Neural crest cell (in vitro differentiated cells): ENCODE measurements at regions not wholly inside any gene's neighbourhood (a gene's known extent, or its start where the extent isn't known, plus 50 kb on each side); places are given as distances from the start of the nearest gene placed in this dataset.

Source experiments
- DNase-seq: peaks from one replicate; pipeline ENCODE4 v3.0.0; 2021; ENCODE audit warnings: low read depth, mixed read lengths, low spot score
- H3K27ac Mint-ChIP-seq: one replicate; pipeline ENCODE4 v1.8.0; 2021; ENCODE audit warnings: mild to moderate bottlenecking, mixed read lengths; ENCODE audit not compliant: unreplicated experiment
- H3K27me3 Mint-ChIP-seq: 2 replicates; pipeline ENCODE4 v1.8.0; 2021; ENCODE audit warnings: low read depth, mild to moderate bottlenecking, mixed read lengths
- H3K36me3 Mint-ChIP-seq: 2 replicates; pipeline ENCODE4 v1.8.0; 2021; ENCODE audit warnings: low read depth, mild to moderate bottlenecking, mixed read lengths
- H3K4me1 Mint-ChIP-seq: 2 replicates; pipeline ENCODE4 v1.8.0; 2021; ENCODE audit warnings: mixed read lengths
- H3K4me3 Mint-ChIP-seq: one replicate; pipeline ENCODE4 v1.8.0; 2021; ENCODE audit warnings: mild to moderate bottlenecking, mixed read lengths
- H3K9me3 Mint-ChIP-seq: 2 replicates; pipeline ENCODE4 v1.8.0; 2021; ENCODE audit warnings: mixed read lengths
- TF ChIP-seq, protein P1 (sequence below): fragments of 200-600 bp; sonication (generic); conservative IDR thresholded peaks from 2 replicates; pipeline ENCODE4 v1.5.0; 2021; ENCODE audit warnings: antibody characterized with exemption, mild to moderate bottlenecking

DNA sequence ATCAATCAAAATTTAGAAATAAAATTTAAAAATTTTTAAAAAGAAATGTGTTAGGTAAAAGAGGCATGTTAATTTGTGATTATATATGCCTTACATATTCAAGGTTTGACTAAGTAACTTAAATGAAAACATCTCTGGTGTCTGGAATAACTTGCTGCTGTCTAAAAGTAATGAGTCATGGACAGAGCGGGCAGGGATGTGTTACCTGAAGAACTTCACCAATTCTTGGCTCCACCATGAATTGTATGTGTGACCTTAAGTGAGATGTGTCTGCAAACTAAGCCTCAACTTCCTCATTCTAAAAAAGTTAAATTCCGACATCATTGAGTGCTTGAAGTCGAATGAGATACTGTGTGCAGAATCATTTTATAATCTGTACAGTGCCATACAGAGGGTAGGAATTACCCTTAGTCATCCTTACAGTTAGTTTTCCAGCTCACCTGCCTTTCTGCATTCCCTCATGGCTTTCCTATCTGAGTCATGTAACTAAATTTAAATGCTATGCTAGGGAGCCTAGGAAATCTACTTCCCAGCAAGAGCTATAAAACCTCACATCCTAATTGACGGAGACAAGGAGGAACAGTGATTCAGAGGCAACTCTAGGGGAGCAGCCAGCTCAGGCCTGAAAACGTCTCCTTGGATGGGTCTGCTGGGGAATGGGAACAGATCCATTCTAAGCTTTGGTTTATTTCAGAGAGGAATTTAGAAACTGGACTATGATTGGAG, 100.7 kb upstream of the TSPAN2 start:
- H3K4me1 Mint-ChIP-seq: peaks cover 5% of the 10 kb centered on the region
- TF ChIP-seq, protein P1, sequence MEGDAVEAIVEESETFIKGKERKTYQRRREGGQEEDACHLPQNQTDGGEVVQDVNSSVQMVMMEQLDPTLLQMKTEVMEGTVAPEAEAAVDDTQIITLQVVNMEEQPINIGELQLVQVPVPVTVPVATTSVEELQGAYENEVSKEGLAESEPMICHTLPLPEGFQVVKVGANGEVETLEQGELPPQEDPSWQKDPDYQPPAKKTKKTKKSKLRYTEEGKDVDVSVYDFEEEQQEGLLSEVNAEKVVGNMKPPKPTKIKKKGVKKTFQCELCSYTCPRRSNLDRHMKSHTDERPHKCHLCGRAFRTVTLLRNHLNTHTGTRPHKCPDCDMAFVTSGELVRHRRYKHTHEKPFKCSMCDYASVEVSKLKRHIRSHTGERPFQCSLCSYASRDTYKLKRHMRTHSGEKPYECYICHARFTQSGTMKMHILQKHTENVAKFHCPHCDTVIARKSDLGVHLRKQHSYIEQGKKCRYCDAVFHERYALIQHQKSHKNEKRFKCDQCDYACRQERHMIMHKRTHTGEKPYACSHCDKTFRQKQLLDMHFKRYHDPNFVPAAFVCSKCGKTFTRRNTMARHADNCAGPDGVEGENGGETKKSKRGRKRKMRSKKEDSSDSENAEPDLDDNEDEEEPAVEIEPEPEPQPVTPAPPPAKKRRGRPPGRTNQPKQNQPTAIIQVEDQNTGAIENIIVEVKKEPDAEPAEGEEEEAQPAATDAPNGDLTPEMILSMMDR: no peak
- H3K27ac Mint-ChIP-seq: no peak overlapping the region
- H3K36me3 Mint-ChIP-seq: no peaks in the 10 kb centered on the region
- no peak for DNase-seq
- H3K27me3 Mint-ChIP-seq: no peaks in the 10 kb centered on the region
- no peak overlapping the region for H3K4me3 Mint-ChIP-seq
- no peaks in the 10 kb centered on the region for H3K9me3 Mint-ChIP-seq

DNA sequence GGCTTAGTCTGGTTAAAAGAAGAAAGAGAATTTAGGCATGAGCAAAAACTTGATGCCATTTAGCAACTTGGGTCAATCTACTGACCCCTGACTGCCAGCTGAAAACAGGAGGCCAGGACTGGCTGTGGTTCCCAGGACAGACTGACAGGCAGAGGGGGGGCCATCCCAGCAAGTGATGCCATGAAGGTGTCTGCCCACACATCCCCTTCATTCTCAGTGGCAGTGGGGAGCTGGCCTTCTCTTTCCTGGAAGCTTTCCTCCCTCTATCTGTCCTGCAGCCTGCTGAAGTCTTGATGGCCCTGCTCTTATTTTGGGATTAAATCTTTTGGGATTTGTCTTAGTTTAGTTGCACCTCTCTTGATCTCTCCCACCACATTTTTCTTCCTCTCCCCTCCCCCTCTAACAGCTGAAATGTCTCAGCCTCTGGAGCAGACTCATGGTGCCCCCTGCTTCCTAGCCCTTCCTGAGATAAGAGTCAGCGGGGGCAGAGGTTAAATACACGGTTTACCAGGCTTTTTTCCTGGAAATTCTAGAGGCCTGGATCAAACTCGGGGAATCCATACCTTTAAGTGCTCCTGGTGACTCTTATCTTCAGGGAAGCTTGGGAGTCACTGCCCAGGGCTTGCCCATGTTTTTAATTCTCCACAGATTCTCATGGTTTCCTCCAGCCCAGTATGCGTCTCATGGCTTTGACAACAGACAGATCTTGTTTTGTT, 99.5 kb upstream of the TSPAN2 start:
- no peaks in the 10 kb centered on the region for H3K9me3 Mint-ChIP-seq
- no peaks in the 10 kb centered on the region for H3K27me3 Mint-ChIP-seq
- H3K27ac Mint-ChIP-seq: no peak overlapping the region
- DNase-seq: no peak
- peaks cover 5% of the 10 kb centered on the region for H3K4me1 Mint-ChIP-seq
- no peaks in the 10 kb centered on the region for H3K36me3 Mint-ChIP-seq
- TF ChIP-seq, protein P1: no peak
- H3K4me3 Mint-ChIP-seq: no peak overlapping the region

GRCh38 chr1:115186711-115187265, 97.5 kb upstream of the TSPAN2 start:
- Mint-ChIP-seq H3K27ac (no peak overlapping the region), H3K4me3 (no peak overlapping the region), H3K36me3 (no peaks in the 10 kb centered on the region), H3K27me3 (no peaks in the 10 kb centered on the region), H3K9me3 (no peaks in the 10 kb centered on the region), H3K4me1 (peaks cover 5% of the 10 kb centered on the region)
- TF ChIP-seq, protein P1: no peak
- DNase-seq: no peak

DNA sequence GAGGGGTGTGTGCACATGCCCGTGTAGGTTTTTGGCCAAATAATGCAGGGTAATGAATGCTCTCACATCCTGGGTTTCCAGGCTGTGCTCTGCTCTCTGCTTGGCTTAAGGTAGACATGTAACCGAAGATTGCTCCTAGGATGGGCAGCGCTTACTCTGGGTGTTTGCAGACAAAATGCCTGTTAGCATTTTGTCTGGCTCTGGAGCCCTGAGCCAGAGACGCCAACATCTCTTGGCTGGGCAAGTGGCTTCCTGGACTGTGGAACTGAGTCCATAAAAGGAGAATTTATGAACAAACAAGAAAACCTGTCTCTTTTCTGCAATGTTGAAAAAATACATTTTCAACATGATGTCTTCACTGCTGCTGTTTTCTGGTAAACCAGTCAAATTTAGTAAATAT, 96.0 kb upstream of the TSPAN2 start:
- no peak overlapping the region for H3K4me3 Mint-ChIP-seq
- TF ChIP-seq, protein P1: no peak
- no peaks in the 10 kb centered on the region for H3K27me3 Mint-ChIP-seq
- no peak overlapping the region for H3K27ac Mint-ChIP-seq
- H3K9me3 Mint-ChIP-seq: no peaks in the 10 kb centered on the region
- no peaks in the 10 kb centered on the region for H3K36me3 Mint-ChIP-seq
- DNase-seq: no peak
- H3K4me1 Mint-ChIP-seq: peaks cover 5% of the 10 kb centered on the region

- Mint-ChIP-seq H3K4me1 (peaks cover 5% of the 10 kb centered on the region), H3K27me3 (no peaks in the 10 kb centered on the region), H3K9me3 (no peaks in the 10 kb centered on the region), H3K36me3 (no peaks in the 10 kb centered on the region), H3K4me3 (no peak overlapping the region), H3K27ac (no peak overlapping the region)
- TF ChIP-seq, protein P1: no peak
- no peak for DNase-seq
These were observed 95.6 kb upstream of the TSPAN2 start for GRCh38 chr1:115184951-115185331.
